Esophagus muscularis mucosa (tissue), 4 donors: ENCODE measurements at regions not wholly inside any gene's neighbourhood (a gene's known extent, or its start where the extent isn't known, plus 50 kb on each side); places are given as distances from the start of the nearest gene placed in this dataset.

Experiments used
- CTCF ChIP-seq, 3 experiments: fragments of 200-600 bp in 2 of 3; fragments of 450-650 bp in 1 of 3; sonication (generic) in 2 of 3; IDR thresholded peaks; one replicate each; pipeline ENCODE4 v1.5.1; 2017 to 2019; ENCODE audit warnings: antibody characterized with exemption in 3 of 3, mild to moderate bottlenecking in 2 of 3, moderate library complexity in 1 of 3
- EP300 ChIP-seq: sonication (generic); formaldehyde crosslinking; IDR thresholded peaks from one replicate; pipeline ENCODE4 v1.6.1; 2017; ENCODE audit warnings: antibody characterized with exemption
- POLR2A ChIP-seq: fragments of 450-650 bp; IDR thresholded peaks from one replicate; pipeline ENCODE4 v1.6.1; 2017; ENCODE audit warnings: antibody characterized with exemption, moderate library complexity, mild to moderate bottlenecking, low read depth
- POLR2AphosphoS5 ChIP-seq, 2 donors: sonication (generic); formaldehyde crosslinking; IDR thresholded peaks; one replicate each; pipeline ENCODE4 v1.6.1; 2017; ENCODE audit warnings: antibody characterized with exemption in 2 of 2

DNA sequence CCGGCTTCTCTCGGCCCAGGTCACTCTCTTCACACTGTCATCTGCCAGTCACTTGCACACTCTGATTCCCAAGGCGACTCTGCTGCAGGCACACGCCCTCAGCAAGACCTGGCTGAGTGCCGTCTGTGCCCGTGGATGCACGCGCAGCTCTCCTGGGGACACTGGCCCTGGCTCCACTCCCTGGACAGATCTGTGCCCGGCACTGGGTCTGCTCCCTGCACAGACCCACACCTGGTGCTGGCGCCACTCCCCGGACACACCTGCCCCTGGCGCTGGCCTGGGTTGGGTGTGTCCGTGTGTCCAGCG is 133.2 kb downstream of the DNAJB6 start:
- TF ChIP-seq CTCF (IDR thresholded peaks at IDR 0.05) (no peak), EP300 (no peak), POLR2A (no peak), POLR2AphosphoS5 (IDR thresholded peaks at IDR 0.05) (no peak)
